Astrocyte (in vitro differentiated cells and primary cell): ENCODE measurements at regions not wholly inside any gene's neighbourhood (a gene's known extent, or its start where the extent isn't known, plus 50 kb on each side); places are given as distances from the start of the nearest gene placed in this dataset.

Experiments
- EZH2 ChIP-seq: IDR thresholded peaks from 2 replicates; pipeline ENCODE4 v1.6.1; 2012; ENCODE audit warnings: mild to moderate bottlenecking, low read length, inconsistent platforms; ENCODE audit not compliant: insufficient read depth
- TF ChIP-seq, protein P1 (sequence below): IDR thresholded peaks from 2 replicates; pipeline ENCODE4 v1.5.1; 2011; ENCODE audit warnings: low read depth, mild to moderate bottlenecking, inconsistent platforms, low read length, moderate library complexity; ENCODE audit not compliant: insufficient read depth

DNA sequence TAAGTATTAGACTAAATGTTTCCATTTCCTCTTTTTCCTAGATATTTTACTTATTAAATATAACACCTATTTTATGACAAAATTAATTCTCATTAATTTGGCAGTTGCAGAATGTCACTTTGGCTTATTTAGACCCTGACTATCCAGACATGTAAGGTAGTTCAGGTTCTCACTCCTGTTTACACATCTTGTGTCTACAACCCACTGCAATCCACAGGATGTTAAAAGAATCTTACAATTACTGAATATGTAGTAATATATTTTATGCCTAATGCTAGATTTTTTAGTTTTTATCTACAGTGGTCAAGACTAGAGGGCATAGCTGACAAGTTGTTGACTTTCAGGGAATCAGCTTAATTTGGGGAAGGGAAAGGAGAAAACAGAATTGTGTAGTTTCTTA is 346.7 kb downstream of the USP25 start:
- TF ChIP-seq, protein P1, sequence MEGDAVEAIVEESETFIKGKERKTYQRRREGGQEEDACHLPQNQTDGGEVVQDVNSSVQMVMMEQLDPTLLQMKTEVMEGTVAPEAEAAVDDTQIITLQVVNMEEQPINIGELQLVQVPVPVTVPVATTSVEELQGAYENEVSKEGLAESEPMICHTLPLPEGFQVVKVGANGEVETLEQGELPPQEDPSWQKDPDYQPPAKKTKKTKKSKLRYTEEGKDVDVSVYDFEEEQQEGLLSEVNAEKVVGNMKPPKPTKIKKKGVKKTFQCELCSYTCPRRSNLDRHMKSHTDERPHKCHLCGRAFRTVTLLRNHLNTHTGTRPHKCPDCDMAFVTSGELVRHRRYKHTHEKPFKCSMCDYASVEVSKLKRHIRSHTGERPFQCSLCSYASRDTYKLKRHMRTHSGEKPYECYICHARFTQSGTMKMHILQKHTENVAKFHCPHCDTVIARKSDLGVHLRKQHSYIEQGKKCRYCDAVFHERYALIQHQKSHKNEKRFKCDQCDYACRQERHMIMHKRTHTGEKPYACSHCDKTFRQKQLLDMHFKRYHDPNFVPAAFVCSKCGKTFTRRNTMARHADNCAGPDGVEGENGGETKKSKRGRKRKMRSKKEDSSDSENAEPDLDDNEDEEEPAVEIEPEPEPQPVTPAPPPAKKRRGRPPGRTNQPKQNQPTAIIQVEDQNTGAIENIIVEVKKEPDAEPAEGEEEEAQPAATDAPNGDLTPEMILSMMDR: no peak
- TF ChIP-seq EZH2: no peak
